H1 (cell line): ENCODE measurements at regions not wholly inside any gene's neighbourhood (a gene's known extent, or its start where the extent isn't known, plus 50 kb on each side); places are given as distances from the start of the nearest gene placed in this dataset.

Experiments
- CTCF ChIA-PET: fragments of 300-600 bp; sonication (Branson Sonifier 250); formaldehyde crosslinking; loops from one replicate; lab custom pipeline; 2021; ENCODE audit not compliant: partially characterized antibody; lab: Charles Lee
- POLR2A ChIA-PET: fragments of 300-600 bp; sonication (Branson Sonifier 250); formaldehyde crosslinking; loops from one replicate; lab custom pipeline; 2021; ENCODE audit warnings: inconsistent platforms; ENCODE audit not compliant: partially characterized antibody; lab: Charles Lee
- DNase-seq, 2 experiments: peaks; one replicate each; pipeline versions ENCODE4 v3.0.0 to v3.0.0-alpha.2; 2010 to 2022; ENCODE audit warnings: low spot score in 2 of 2, low read depth in 1 of 2, mixed read lengths in 1 of 2
- FAIRE-seq: peaks from 2 replicates; lab custom pipeline; 2011; peaks lifted over from hg19 to GRCh38; lab: Jason Lieb, UNC
- H2AFZ ChIP-seq: 2 replicates; pipeline ENCODE4 v1.8.1; 2012; ENCODE audit warnings: low read length, inconsistent platforms
- H2AK5ac ChIP-seq: 2 replicates; pipeline ENCODE4 v1.6.1; 2013; ENCODE audit warnings: low read depth, low read length
- H2BK120ac ChIP-seq: replicated peaks from 2 replicates; pipeline ENCODE3; 2013; ENCODE audit warnings: low read depth, low read length, inconsistent platforms
- H2BK12ac ChIP-seq: 2 replicates; pipeline ENCODE4 v1.6.1; 2013; ENCODE audit warnings: low read depth, low read length
- H2BK15ac ChIP-seq: 2 replicates; pipeline ENCODE4 v1.6.1; 2013; ENCODE audit warnings: low read length
- H2BK20ac ChIP-seq: 2 replicates; pipeline ENCODE4 v1.6.1; 2013; ENCODE audit warnings: low read length
- H2BK5ac ChIP-seq: 2 replicates; pipeline ENCODE4 v1.6.1; 2013; ENCODE audit warnings: low read depth, low read length
- H3K14ac ChIP-seq: 2 replicates; pipeline ENCODE4 v1.6.1; 2013; ENCODE audit warnings: inconsistent platforms; ENCODE audit not compliant: insufficient read length
- H3K18ac ChIP-seq: 2 replicates; pipeline ENCODE4 v1.6.1; 2013; ENCODE audit warnings: low read length; ENCODE audit errors: extremely low read depth
- H3K23ac ChIP-seq: 2 replicates; pipeline ENCODE4 v1.6.1; 2013; ENCODE audit warnings: inconsistent platforms; ENCODE audit not compliant: insufficient read length
- H3K23me2 ChIP-seq: 2 replicates; pipeline ENCODE4 v1.6.1; 2013; ENCODE audit warnings: low read depth, low read length
- H3K27ac ChIP-seq: 2 replicates; pipeline ENCODE4 v1.6.1; 2011; ENCODE audit warnings: low read depth, low read length, inconsistent platforms
- H3K27me3 ChIP-seq, 4 experiments: replicated peaks in 1 of 4; 1 replicate in 1 of 4; 2 replicates in 3 of 4; pipeline versions ENCODE4 v1.6.1 to v1.8.1; 2011 to 2013; ENCODE audit warnings: low read length in 3 of 4, mild to moderate bottlenecking in 3 of 4, inconsistent platforms in 2 of 4, mixed read lengths in 2 of 4, moderate library complexity in 1 of 4; ENCODE audit not compliant: control insufficient read depth in 3 of 4, insufficient read depth in 3 of 4; ENCODE audit errors: extremely low read depth in 1 of 4
- H3K36me3 ChIP-seq, 4 experiments: 2 replicates each; pipeline versions ENCODE4 v1.6.1 to v1.8.1; 2011 to 2013; ENCODE audit warnings: mild to moderate bottlenecking in 4 of 4, low read length in 3 of 4, moderate library complexity in 2 of 4, control low read depth in 1 of 4, inconsistent platforms in 1 of 4; ENCODE audit not compliant: insufficient read depth in 4 of 4, control insufficient read depth in 2 of 4
- H3K4ac ChIP-seq: replicated peaks from 2 replicates; pipeline ENCODE3; 2013; ENCODE audit warnings: low read length, low read depth, mixed read lengths, inconsistent platforms; ENCODE audit not compliant: insufficient read length
- H3K4me1 ChIP-seq, 4 experiments: replicated peaks in 1 of 4; 1 replicate in 1 of 4; 2 replicates in 3 of 4; pipeline versions ENCODE4 v1.6.1 to v1.8.1; 2011 to 2013; ENCODE audit warnings: low read length in 3 of 4, inconsistent platforms in 2 of 4, mixed read lengths in 1 of 4; ENCODE audit not compliant: insufficient read depth in 4 of 4, control insufficient read depth in 3 of 4
- H3K4me2 ChIP-seq, 2 experiments: 2 replicates each; pipeline versions ENCODE4 v1.6.1 to v1.8.1; 2011 to 2013; ENCODE audit warnings: low read depth in 2 of 2, low read length in 2 of 2, control low read depth in 1 of 2, inconsistent platforms in 1 of 2, mild to moderate bottlenecking in 1 of 2; ENCODE audit not compliant: insufficient read depth in 1 of 2
- H3K4me3 ChIP-seq, 4 experiments: fragments of 200-600, 300-600 bp in 1 of 4; sonication (generic), shearing (Covaris generic), sonication (Bioruptor Twin) in 1 of 4; 2 replicates each; pipeline versions ENCODE4 v1.5.1 to v1.8.1; 2011 to 2016; ENCODE audit warnings: low read length in 4 of 4, low read depth in 3 of 4, control low read depth in 2 of 4, inconsistent platforms in 2 of 4, mild to moderate bottlenecking in 2 of 4, mixed read lengths in 1 of 4, moderate library complexity in 1 of 4; ENCODE audit not compliant: insufficient read depth in 2 of 4; ENCODE audit errors: extremely low read depth in 1 of 4
- H3K56ac ChIP-seq: replicated peaks from 2 replicates; pipeline ENCODE3; 2013; ENCODE audit warnings: low read depth, mild to moderate bottlenecking, mixed read lengths, low read length, inconsistent platforms; ENCODE audit not compliant: insufficient read length
- H3K79me1 ChIP-seq: 2 replicates; pipeline ENCODE4 v1.6.1; 2013; ENCODE audit warnings: low read depth, low read length, control low read depth
- H3K79me2 ChIP-seq, 2 experiments: 2 replicates each; pipeline versions ENCODE4 v1.6.1 to v1.8.1; 2012 to 2013; ENCODE audit warnings: low read length in 2 of 2, mild to moderate bottlenecking in 2 of 2, inconsistent platforms in 1 of 2; ENCODE audit not compliant: insufficient read depth in 2 of 2, control insufficient read depth in 1 of 2
- H3K9ac ChIP-seq, 4 experiments: replicated peaks in 1 of 4; 1 replicate in 1 of 4; 2 replicates in 3 of 4; pipeline versions ENCODE4 v1.6.1 to v1.8.1; 2011 to 2013; ENCODE audit warnings: low read depth in 3 of 4, low read length in 3 of 4, control low read depth in 2 of 4, mild to moderate bottlenecking in 2 of 4, moderate library complexity in 2 of 4, inconsistent platforms in 1 of 4; ENCODE audit errors: extremely low read depth in 1 of 4
- H3K9me3 ChIP-seq, 2 experiments: 2 replicates each; pipeline versions ENCODE4 v1.6.1 to v1.8.1; 2012 to 2013; ENCODE audit warnings: mild to moderate bottlenecking in 2 of 2, moderate library complexity in 2 of 2, control low read depth in 1 of 2, inconsistent platforms in 1 of 2, low read depth in 1 of 2, low read length in 1 of 2, mixed read lengths in 1 of 2; ENCODE audit not compliant: insufficient read depth in 2 of 2
- H4K20me1 ChIP-seq, 2 experiments: replicated peaks in 1 of 2; 2 replicates each; pipeline versions ENCODE3 to v1.8.1; 2011 to 2013; ENCODE audit warnings: inconsistent platforms in 2 of 2, low read length in 2 of 2, mild to moderate bottlenecking in 1 of 2; ENCODE audit not compliant: insufficient read depth in 2 of 2, control insufficient read depth in 1 of 2
- H4K5ac ChIP-seq: 2 replicates; pipeline ENCODE4 v1.6.1; 2013; ENCODE audit warnings: low read length, low read depth, mixed read lengths, inconsistent platforms; ENCODE audit not compliant: insufficient read length
- H4K8ac ChIP-seq: 2 replicates; pipeline ENCODE4 v1.8.0; 2013; ENCODE audit warnings: mild to moderate bottlenecking, moderate library complexity, low read length, inconsistent platforms; ENCODE audit not compliant: insufficient read depth; ENCODE audit errors: extremely low read depth
- H4K91ac ChIP-seq: replicated peaks from 2 replicates; pipeline ENCODE3; 2013; ENCODE audit warnings: low read length, mixed read lengths, inconsistent platforms; ENCODE audit not compliant: insufficient read length
- BRCA1 ChIP-seq: IDR thresholded peaks from 2 replicates; pipeline ENCODE4 v1.6.1; 2012; ENCODE audit warnings: low read depth, low read length, improper control_type of control experiment
- CTBP2 ChIP-seq: IDR thresholded peaks from 2 replicates; pipeline ENCODE4 v1.7.0; 2011; ENCODE audit warnings: borderline replicate concordance, mild to moderate bottlenecking, moderate library complexity, mixed read lengths, low read length; ENCODE audit not compliant: insufficient read depth, insufficient read length
- SIN3A ChIP-seq, 2 experiments: IDR thresholded peaks in 1 of 2; conservative IDR thresholded peaks in 1 of 2; 2 replicates each; pipeline ENCODE4 v1.6.1; 2011 to 2012; ENCODE audit warnings: low read length in 2 of 2, improper control_type of control experiment in 1 of 2, low read depth in 1 of 2, mild to moderate bottlenecking in 1 of 2
- SIRT6 ChIP-seq: IDR thresholded peaks from one replicate; pipeline ENCODE4 v1.7.1; 2012; ENCODE audit warnings: low read length, inconsistent platforms
- TCF12 ChIP-seq: IDR thresholded peaks from 2 replicates; pipeline ENCODE4 v1.6.1; 2011; ENCODE audit warnings: low read depth, mild to moderate bottlenecking, low read length
- USF2 ChIP-seq: IDR thresholded peaks from 2 replicates; pipeline ENCODE4 v1.6.1; 2011; ENCODE audit warnings: low read length, improper control_type of control experiment
- WGBS, 2 experiments: shearing (Covaris generic) in 1 of 2; methylation state at CpG; one replicate each; pipeline versions ENCODE4 v1.1.6 to v1.1.7; 2013 to 2015; ENCODE audit warnings: low lambda C conversion rate in 2 of 2, mixed read lengths in 2 of 2, inconsistent platforms in 1 of 2, low coverage in 1 of 2, missing lambda C conversion rate in 1 of 2; ENCODE audit not compliant: insufficient replicate concordance in 2 of 2, insufficient coverage in 1 of 2, insufficient read length in 1 of 2; ENCODE audit errors: extremely low coverage in 1 of 2, missing lambda C conversion rate in 1 of 2; 5-methylcytosine and 5-hydroxymethylcytosine counted together

- H3K36me3 ChIP-seq, result no peaks in the 10 kb centered on the region; a peak in 1 of 8 replicates
- no peak overlapping the region for H4K8ac ChIP-seq
- H4K20me1 ChIP-seq, result no peaks in the 10 kb centered on the region
- H2BK120ac ChIP-seq, result no peak overlapping the region
- H3K9ac ChIP-seq, result no peak overlapping the region
- no peak overlapping the region for H2BK5ac ChIP-seq
- no peak overlapping the region for H3K14ac ChIP-seq
- no peak overlapping the region for H3K4ac ChIP-seq
- H3K9me3 ChIP-seq, result no peaks in the 10 kb centered on the region
- H3K4me3 ChIP-seq, result no peak overlapping the region
- no peaks in the 10 kb centered on the region for H3K79me2 ChIP-seq
- FAIRE-seq (no peak), DNase-seq (no peak)
- H3K27ac ChIP-seq, result no peak overlapping the region
- no peak overlapping the region for H4K91ac ChIP-seq
- H3K27me3 ChIP-seq, result no peaks in the 10 kb centered on the region; a peak in 1 of 7 replicates
- H3K23ac ChIP-seq, result no peak overlapping the region
- TF ChIP-seq TCF12, result no peak
- no peak for TF ChIP-seq USF2
- TF ChIP-seq SIN3A (conservative IDR thresholded peaks at IDR 0.05 in 1 of 2, IDR thresholded peaks at IDR 0.05 in 1 of 2; ENCODE audit: low read depth in 1 of 2, low read length in 2 of 2), result no peak
- no peak for TF ChIP-seq SIRT6
- no peak for TF ChIP-seq CTBP2
- TF ChIP-seq BRCA1, result no peak
- H3K4me2 ChIP-seq, result no peak overlapping the region
- no peak overlapping the region for H3K56ac ChIP-seq
- no peak overlapping the region for H2AFZ ChIP-seq
- no peaks in the 10 kb centered on the region for H3K79me1 ChIP-seq
- H2BK20ac ChIP-seq, result no peak overlapping the region
- no peak overlapping the region for H4K5ac ChIP-seq
- no peak overlapping the region for H2BK12ac ChIP-seq
- no peaks in the 10 kb centered on the region for H3K4me1 ChIP-seq
- 68% methylated on average over 2 of the region's 2 CpGs; no CpG with 5 or more reads in 1 of the 2 experiments for WGBS, 2 experiments
- CTCF ChIA-PET, result interaction anchor here (0.6 to 8.3 kb wide), 5 partner anchors 50 to 385 kb away, joined by 3 to 68 read pairs (median 3); no protein-coding TSS in a partner anchor
- no peaks in the 10 kb centered on the region for H3K23me2 ChIP-seq
- H2AK5ac ChIP-seq, result no peak overlapping the region
- H3K18ac ChIP-seq, result no peak overlapping the region
- POLR2A ChIA-PET, result no interaction called here
- no peak overlapping the region for H2BK15ac ChIP-seq
Observed at GRCh38 chr14:36455241-36455627, 64.8 kb downstream of the NKX2-1 start.
